Thyroid gland (tissue), 4 donors: ENCODE measurements at regions not wholly inside any gene's neighbourhood (a gene's known extent, or its start where the extent isn't known, plus 50 kb on each side); places are given as distances from the start of the nearest gene placed in this dataset.
"Not testable (repeated sequence)": the region's sequence is repeated elsewhere in the genome, so short reads cannot be mapped to it uniquely, and the experiment has no call there.

Experiments used
- CTCF ChIP-seq, 6 experiments: fragments of 200-600 bp in 3 of 6; fragments of 450-650 bp in 3 of 6; sonication (generic) in 3 of 6; IDR thresholded peaks; one replicate each; pipeline ENCODE4 v1.5.1; 2016 to 2019; ENCODE audit warnings: antibody characterized with exemption in 6 of 6, mild to moderate bottlenecking in 2 of 6, inconsistent platforms in 1 of 6, moderate library complexity in 1 of 6
- POLR2A ChIP-seq, 2 donors: fragments of 450-650 bp; IDR thresholded peaks; one replicate each; pipeline ENCODE4 v1.6.1; 2017; ENCODE audit warnings: antibody characterized with exemption in 2 of 2, mild to moderate bottlenecking in 2 of 2, moderate library complexity in 1 of 2

GRCh38 chr13:87604437-87604836 is 66.7 kb upstream of the SLITRK5 start:
- not testable (repeated sequence) for TF ChIP-seq POLR2A, CTCF (IDR thresholded peaks at IDR 0.05)
